GM12878 (cell line): ENCODE measurements at regions not wholly inside any gene's neighbourhood (a gene's known extent, or its start where the extent isn't known, plus 50 kb on each side); places are given as distances from the start of the nearest gene placed in this dataset.

ENCODE experiments used
- ATAC-seq: fragments of 200-7000 bp; cut with Tn5 transposase; 3 replicates; pipeline ENCODE4 v1.9.1; 2020; ENCODE audit warnings: mild to moderate bottlenecking, moderate library complexity
- BruUV-seq: library from RNA; stranded (reverse); fragments of 400-500 nt; replicated peaks from 2 replicates; lab custom pipeline; 2021; lab: Mats Ljungman, UMichigan
- CTCF ChIA-PET: fragments of 300-600 bp; sonication (Branson Sonifier 250); formaldehyde crosslinking; extraction: SDS; loops from one replicate; lab custom pipeline; 2021; ENCODE audit warnings: inconsistent platforms; lab: Yijun Ruan, JAX
- POLR2A ChIA-PET: fragments of 350-600 bp; formaldehyde crosslinking; extraction: SDS; loops from one replicate; lab custom pipeline; 2021; ENCODE audit warnings: inconsistent platforms; lab: Charles Lee
- RAD21 ChIA-PET: fragments of 300-600 bp; sonication (Branson Sonifier 250); formaldehyde crosslinking; loops from one replicate; lab custom pipeline; 2023; ENCODE audit warnings: antibody characterized with exemption; ENCODE audit not compliant: unreplicated experiment; lab: Charles Lee
- SMC1A ChIA-PET: fragments of 300-600 bp; sonication (Branson Sonifier 250); formaldehyde crosslinking; loops from one replicate; lab custom pipeline; 2023; ENCODE audit not compliant: unreplicated experiment, uncharacterized antibody; lab: Charles Lee
- DNase-seq: peaks from one replicate; pipeline ENCODE4 v3.0.0-alpha.2; 2011; ENCODE audit warnings: low read depth, low spot score
- FAIRE-seq: peaks from 3 replicates; lab custom pipeline; 2011; peaks lifted over from hg19 to GRCh38; lab: Jason Lieb, UNC
- H2AFZ ChIP-seq: 2 replicates; pipeline ENCODE4 v1.6.0; 2011; ENCODE audit warnings: low read depth, low read length, control low read depth; ENCODE audit not compliant: control insufficient read depth
- H3K27ac ChIP-seq: 2 replicates; pipeline ENCODE4 v1.5.1; 2011; ENCODE audit warnings: control low read depth; ENCODE audit not compliant: control insufficient read depth, insufficient read depth
- H3K27me3 ChIP-seq, 2 experiments: replicated peaks in 1 of 2; 2 replicates each; pipeline versions ENCODE4 v1.6.0 to v1.6.1; 2011; ENCODE audit warnings: low read length in 1 of 2; ENCODE audit not compliant: control insufficient read depth in 2 of 2, insufficient read depth in 2 of 2
- H3K36me3 ChIP-seq, 2 experiments: 2 replicates each; pipeline ENCODE4 v1.5.1; 2011; ENCODE audit warnings: low read length in 1 of 2; ENCODE audit not compliant: control insufficient read depth in 2 of 2, insufficient read depth in 2 of 2
- H3K4me1 ChIP-seq: 2 replicates; pipeline ENCODE4 v1.6.1; 2011; ENCODE audit warnings: mild to moderate bottlenecking, low read length, moderate library complexity, mixed read lengths; ENCODE audit not compliant: control insufficient read depth, insufficient read depth
- H3K4me2 ChIP-seq: 2 replicates; pipeline ENCODE4 v1.6.0; 2011; ENCODE audit warnings: control low read depth; ENCODE audit not compliant: control insufficient read depth, insufficient read depth
- H3K4me3 ChIP-seq: fragments of 200-600 bp; sonication (generic); 2 replicates; pipeline ENCODE4 v1.5.1; 2016
- H3K79me2 ChIP-seq: 2 replicates; pipeline ENCODE4 v1.6.0; 2011; ENCODE audit warnings: low read length; ENCODE audit not compliant: control insufficient read depth, insufficient read depth
- H3K9ac ChIP-seq: 2 replicates; pipeline ENCODE4 v1.8.0; 2011; ENCODE audit warnings: low read length, control low read depth, mixed read lengths; ENCODE audit not compliant: control insufficient read depth, insufficient read depth
- H3K9me3 ChIP-seq: replicated peaks from 3 replicates; pipeline ENCODE4 v1.5.1; 2011; ENCODE audit warnings: mild to moderate bottlenecking, low read length; ENCODE audit not compliant: control insufficient read depth, insufficient read depth
- H4K20me1 ChIP-seq: 2 replicates; pipeline ENCODE4 v1.6.0; 2011; ENCODE audit not compliant: control insufficient read depth, insufficient read depth
- EED ChIP-seq: sonication (generic); IDR thresholded peaks from 2 replicates; pipeline ENCODE4 v1.6.1; 2016; ENCODE audit warnings: antibody characterized with exemption, low read depth
- GABPA ChIP-seq: IDR thresholded peaks from 2 replicates; pipeline ENCODE4 v1.6.1; 2014; ENCODE audit warnings: antibody characterized with exemption, low read depth, mild to moderate bottlenecking, inconsistent platforms
- HDGF ChIP-seq: fragments of 450-650 bp; IDR thresholded peaks from 2 replicates; pipeline ENCODE4 v1.6.1; 2016; ENCODE audit warnings: antibody characterized with exemption
- MAX ChIP-seq: IDR thresholded peaks from 2 replicates; pipeline ENCODE4 v1.6.1; 2012; ENCODE audit warnings: low read depth, low read length, improper control_type of control experiment
- MTA2 ChIP-seq: fragments of 450-650 bp; IDR thresholded peaks from 2 replicates; pipeline ENCODE4 v1.6.1; 2016; ENCODE audit warnings: low read depth, mild to moderate bottlenecking, moderate library complexity
- NBN ChIP-seq: fragments of 450-650 bp; IDR thresholded peaks from 2 replicates; pipeline ENCODE4 v1.6.1; 2016
- NFYB ChIP-seq: IDR thresholded peaks from 2 replicates; pipeline ENCODE4 v1.6.1; 2011; ENCODE audit warnings: low read depth, mild to moderate bottlenecking, low read length, improper control_type of control experiment, moderate library complexity; ENCODE audit not compliant: insufficient read depth
- POLR2AphosphoS2 ChIP-seq: IDR thresholded peaks from 2 replicates; pipeline ENCODE4 v1.6.1; 2011; ENCODE audit warnings: low read depth, mild to moderate bottlenecking, low read length, improper control_type of control experiment, moderate library complexity
- RCOR1 ChIP-seq: conservative IDR thresholded peaks from 2 replicates; pipeline ENCODE4 v1.6.1; 2012; ENCODE audit warnings: low read depth, low read length, improper control_type of control experiment
- SMC3 ChIP-seq: IDR thresholded peaks from 2 replicates; pipeline ENCODE4 v1.6.1; 2011; ENCODE audit warnings: low read length, improper control_type of control experiment, borderline replicate concordance
- SUPT20H ChIP-seq: IDR thresholded peaks from 2 replicates; pipeline ENCODE4 v1.6.1; 2011; ENCODE audit warnings: low read depth, mild to moderate bottlenecking, low read length, moderate library complexity, borderline replicate concordance; ENCODE audit not compliant: control insufficient read depth
- USF1 ChIP-seq: IDR thresholded peaks from 2 replicates; pipeline ENCODE4 v1.6.1; 2011; ENCODE audit warnings: borderline replicate concordance, low read depth, mild to moderate bottlenecking, moderate library complexity, mixed read lengths, low read length; ENCODE audit not compliant: insufficient read depth; ENCODE audit errors: extremely low read length
- YY1 ChIP-seq: IDR thresholded peaks from 2 replicates; pipeline ENCODE4 v1.6.1; 2011; ENCODE audit warnings: low read depth, mild to moderate bottlenecking, low read length
- ZBED1 ChIP-seq: IDR thresholded peaks from 2 replicates; pipeline ENCODE4 v1.6.1; 2016; ENCODE audit warnings: borderline replicate concordance
- ZNF217 ChIP-seq: fragments of 450-650 bp; IDR thresholded peaks from 2 replicates; pipeline ENCODE4 v1.6.1; 2017; ENCODE audit warnings: antibody characterized with exemption, mild to moderate bottlenecking
- WGBS: methylation state at CpG from one replicate; pipeline ENCODE4 v1.1.6; 2016; ENCODE audit warnings: low lambda C conversion rate; ENCODE audit not compliant: insufficient replicate concordance, insufficient coverage; ENCODE audit errors: missing lambda C conversion rate; 5-methylcytosine and 5-hydroxymethylcytosine counted together
- in situ Hi-C: fragments of 300-500 bp; cut with MboI; formaldehyde crosslinking; loops from 9 replicates; pipeline ENCODE4 v1.14.3; 2018; ENCODE audit warnings: mixed read lengths
- intact Hi-C: fragments of 100-400 bp; cut with micrococcal nuclease; formaldehyde crosslinking; loops from one replicate; pipeline ENCODE4 v1.14.2; 2022; ENCODE audit not compliant: unreplicated experiment
- TF ChIP-seq, protein P1 (sequence below): fragments of 450-650 bp; IDR thresholded peaks from 2 replicates; pipeline ENCODE4 v1.6.1; 2018; ENCODE audit warnings: mild to moderate bottlenecking, low read depth, moderate library complexity; ENCODE audit not compliant: partially characterized antibody
- TF ChIP-seq, protein P2 (sequence below): fragments of 150-350 bp; IDR thresholded peaks from 2 replicates; pipeline ENCODE4 v1.6.1; 2014; ENCODE audit warnings: mild to moderate bottlenecking, low read depth, low read length
- TF ChIP-seq, protein P3 (sequence below): IDR thresholded peaks from 2 replicates; pipeline ENCODE4 v1.6.1; 2012; ENCODE audit warnings: low read depth, low read length, improper control_type of control experiment

DNA sequence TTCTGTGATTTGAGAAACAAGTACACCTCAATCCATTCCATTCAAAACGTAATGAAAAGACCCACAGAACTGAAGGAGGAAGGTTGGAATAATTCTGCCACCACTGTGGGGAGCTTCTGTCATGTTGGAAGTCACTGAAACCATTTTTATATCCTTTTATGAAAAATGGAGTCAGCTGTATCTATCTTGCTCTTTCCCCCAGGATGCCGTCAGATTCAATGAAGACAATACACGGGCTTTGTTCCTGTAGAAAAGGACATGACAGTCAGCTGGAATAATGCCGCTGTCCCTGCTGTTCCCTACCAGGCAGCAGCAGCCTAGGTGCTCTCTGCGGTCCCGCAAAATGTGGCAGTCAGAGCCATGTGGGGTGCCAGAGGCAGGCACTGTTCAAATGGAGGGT is 52.5 kb upstream of the APCDD1 start (continued):
- no peak for TF ChIP-seq SMC3
- TF ChIP-seq, protein P1, sequence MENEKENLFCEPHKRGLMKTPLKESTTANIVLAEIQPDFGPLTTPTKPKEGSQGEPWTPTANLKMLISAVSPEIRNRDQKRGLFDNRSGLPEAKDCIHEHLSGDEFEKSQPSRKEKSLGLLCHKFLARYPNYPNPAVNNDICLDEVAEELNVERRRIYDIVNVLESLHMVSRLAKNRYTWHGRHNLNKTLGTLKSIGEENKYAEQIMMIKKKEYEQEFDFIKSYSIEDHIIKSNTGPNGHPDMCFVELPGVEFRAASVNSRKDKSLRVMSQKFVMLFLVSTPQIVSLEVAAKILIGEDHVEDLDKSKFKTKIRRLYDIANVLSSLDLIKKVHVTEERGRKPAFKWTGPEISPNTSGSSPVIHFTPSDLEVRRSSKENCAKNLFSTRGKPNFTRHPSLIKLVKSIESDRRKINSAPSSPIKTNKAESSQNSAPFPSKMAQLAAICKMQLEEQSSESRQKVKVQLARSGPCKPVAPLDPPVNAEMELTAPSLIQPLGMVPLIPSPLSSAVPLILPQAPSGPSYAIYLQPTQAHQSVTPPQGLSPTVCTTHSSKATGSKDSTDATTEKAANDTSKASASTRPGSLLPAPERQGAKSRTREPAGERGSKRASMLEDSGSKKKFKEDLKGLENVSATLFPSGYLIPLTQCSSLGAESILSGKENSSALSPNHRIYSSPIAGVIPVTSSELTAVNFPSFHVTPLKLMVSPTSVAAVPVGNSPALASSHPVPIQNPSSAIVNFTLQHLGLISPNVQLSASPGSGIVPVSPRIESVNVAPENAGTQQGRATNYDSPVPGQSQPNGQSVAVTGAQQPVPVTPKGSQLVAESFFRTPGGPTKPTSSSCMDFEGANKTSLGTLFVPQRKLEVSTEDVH, result no peak
- TF ChIP-seq, protein P2, sequence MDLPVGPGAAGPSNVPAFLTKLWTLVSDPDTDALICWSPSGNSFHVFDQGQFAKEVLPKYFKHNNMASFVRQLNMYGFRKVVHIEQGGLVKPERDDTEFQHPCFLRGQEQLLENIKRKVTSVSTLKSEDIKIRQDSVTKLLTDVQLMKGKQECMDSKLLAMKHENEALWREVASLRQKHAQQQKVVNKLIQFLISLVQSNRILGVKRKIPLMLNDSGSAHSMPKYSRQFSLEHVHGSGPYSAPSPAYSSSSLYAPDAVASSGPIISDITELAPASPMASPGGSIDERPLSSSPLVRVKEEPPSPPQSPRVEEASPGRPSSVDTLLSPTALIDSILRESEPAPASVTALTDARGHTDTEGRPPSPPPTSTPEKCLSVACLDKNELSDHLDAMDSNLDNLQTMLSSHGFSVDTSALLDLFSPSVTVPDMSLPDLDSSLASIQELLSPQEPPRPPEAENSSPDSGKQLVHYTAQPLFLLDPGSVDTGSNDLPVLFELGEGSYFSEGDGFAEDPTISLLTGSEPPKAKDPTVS, result no peak
- TF ChIP-seq ZNF217, result no peak

- H2AFZ ChIP-seq, result no peak overlapping the region
- no peaks in the 10 kb centered on the region for H3K36me3 ChIP-seq
- no TSS peak for BruUV-seq
- intact Hi-C loops (no loop called here), in situ Hi-C loops (no loop called here)
- no peaks in the 10 kb centered on the region for H3K9me3 ChIP-seq
- no peak overlapping the region for H3K27ac ChIP-seq
- H4K20me1 ChIP-seq, result no peaks in the 10 kb centered on the region
- ATAC-seq, result no peak
- H3K79me2 ChIP-seq, result no peaks in the 10 kb centered on the region
- POLR2A ChIA-PET, result no interaction called here
- CTCF ChIA-PET, result no interaction called here
- no peak for DNase-seq
- no peak for FAIRE-seq
- no peaks in the 10 kb centered on the region for H3K4me1 ChIP-seq
- no peak overlapping the region for H3K9ac ChIP-seq
- no peaks in the 10 kb centered on the region; a peak in 2 of 4 replicates for H3K27me3 ChIP-seq
- WGBS, result 41% methylated on average over 8 of the region's 8 CpGs
- no peak overlapping the region for H3K4me3 ChIP-seq
- no peak overlapping the region for H3K4me2 ChIP-seq
- RAD21 ChIA-PET, result no interaction called here
- SMC1A ChIA-PET, result no interaction called here
- TF ChIP-seq, protein P3, sequence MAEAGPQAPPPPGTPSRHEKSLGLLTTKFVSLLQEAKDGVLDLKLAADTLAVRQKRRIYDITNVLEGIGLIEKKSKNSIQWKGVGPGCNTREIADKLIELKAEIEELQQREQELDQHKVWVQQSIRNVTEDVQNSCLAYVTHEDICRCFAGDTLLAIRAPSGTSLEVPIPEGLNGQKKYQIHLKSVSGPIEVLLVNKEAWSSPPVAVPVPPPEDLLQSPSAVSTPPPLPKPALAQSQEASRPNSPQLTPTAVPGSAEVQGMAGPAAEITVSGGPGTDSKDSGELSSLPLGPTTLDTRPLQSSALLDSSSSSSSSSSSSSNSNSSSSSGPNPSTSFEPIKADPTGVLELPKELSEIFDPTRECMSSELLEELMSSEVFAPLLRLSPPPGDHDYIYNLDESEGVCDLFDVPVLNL, result no peak
- TF ChIP-seq HDGF (no peak), MAX (no peak), POLR2AphosphoS2 (no peak), YY1 (no peak), USF1 (no peak), MTA2 (no peak), SUPT20H (no peak), NFYB (no peak), NBN (no peak), ZBED1 (no peak), GABPA (no peak), RCOR1 (no peak), EED (no peak)
Measured at GRCh38 chr18:10402871-10403559, 51.4 kb upstream of the APCDD1 start.
